Ramos (cell line): ENCODE measurements at regions not wholly inside any gene's neighbourhood (a gene's known extent, or its start where the extent isn't known, plus 50 kb on each side); places are given as distances from the start of the nearest gene placed in this dataset.

Source experiments
- in situ Hi-C: fragments of 300-500 bp; cut with MboI; formaldehyde crosslinking; loops from one replicate; pipeline ENCODE4 v1.14.3; 2022; ENCODE audit warnings: low sequenced_read_pairs; ENCODE audit not compliant: unreplicated experiment

DNA sequence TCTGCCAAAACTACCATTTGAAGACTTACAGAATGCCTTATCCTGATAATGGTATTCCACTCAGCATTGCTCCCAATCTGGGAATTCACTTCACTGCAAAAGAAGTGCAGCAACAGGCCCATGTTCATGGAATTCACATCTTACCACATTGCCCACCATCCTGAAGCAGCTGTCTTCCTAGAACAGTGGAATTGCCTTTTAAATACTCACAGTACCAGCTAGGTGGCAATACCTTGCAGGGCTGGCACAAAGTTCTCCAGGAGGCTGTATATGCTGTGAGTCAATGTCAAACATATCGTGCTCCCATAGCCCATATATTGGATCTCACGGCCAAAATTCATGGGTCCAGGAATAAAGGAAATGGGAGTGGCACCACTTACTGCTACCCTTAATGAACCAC, 83.8 kb upstream of the PLEKHG7 start:
- in situ Hi-C loops = no loop called here

DNA sequence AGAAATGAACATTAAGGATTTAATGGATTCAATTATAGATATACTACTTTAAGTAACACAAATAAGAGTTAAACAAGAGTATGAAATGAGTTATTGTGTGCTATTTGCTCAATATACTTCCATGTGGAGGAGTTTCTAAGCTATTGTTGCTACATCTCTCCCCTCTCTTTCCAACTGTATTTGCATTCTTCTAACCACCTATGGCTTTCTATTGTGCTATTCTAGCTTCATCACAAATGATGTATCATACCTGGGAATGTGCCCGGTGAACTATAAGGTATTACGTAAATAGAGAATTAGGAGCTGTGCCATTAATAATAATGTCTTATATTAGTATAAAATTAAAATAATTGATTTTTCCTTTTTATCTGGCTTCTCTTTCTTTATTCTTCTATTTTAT, 87.1 kb upstream of the PLEKHG7 start:
- in situ Hi-C loops = no loop called here

DNA sequence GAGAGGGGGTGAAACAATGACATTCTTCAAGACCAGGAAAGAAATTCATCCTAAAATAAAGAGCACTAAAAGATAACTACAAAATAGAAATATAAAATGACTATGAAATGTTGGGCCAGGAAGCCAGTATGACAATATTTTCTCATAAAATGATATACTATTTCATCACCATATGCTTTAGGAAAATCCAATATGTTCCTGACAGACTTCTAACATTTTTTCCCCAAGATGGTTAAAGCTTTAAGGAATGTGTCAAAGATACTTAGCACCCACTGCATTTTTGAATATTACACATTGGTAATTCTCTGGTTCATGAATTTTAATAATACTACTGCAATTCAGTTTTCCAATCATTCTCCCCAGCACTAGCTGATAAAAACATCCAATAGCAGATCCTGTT, 87.7 kb upstream of the PLEKHG7 start:
- in situ Hi-C loops = no loop called here

DNA sequence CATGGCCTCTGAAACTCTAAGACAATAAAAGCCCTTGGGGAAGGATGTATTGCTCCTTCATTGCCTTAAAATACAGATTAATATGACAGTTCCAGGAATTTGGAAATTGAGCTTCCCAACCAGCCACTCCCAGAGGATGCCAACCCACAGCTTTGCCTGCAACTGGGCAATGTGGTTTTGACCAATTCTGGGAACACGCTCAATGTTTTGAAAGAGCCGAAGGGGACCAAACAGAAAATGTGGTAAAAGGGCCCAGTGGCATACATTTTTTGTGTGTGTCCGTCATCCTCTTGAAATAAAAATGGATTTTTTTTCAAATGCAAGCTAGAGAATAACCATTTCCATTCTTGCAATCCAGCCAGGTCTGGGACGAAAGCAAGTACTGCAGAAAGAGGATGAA, 88.3 kb upstream of the PLEKHG7 start:
- in situ Hi-C loops = no loop called here

DNA sequence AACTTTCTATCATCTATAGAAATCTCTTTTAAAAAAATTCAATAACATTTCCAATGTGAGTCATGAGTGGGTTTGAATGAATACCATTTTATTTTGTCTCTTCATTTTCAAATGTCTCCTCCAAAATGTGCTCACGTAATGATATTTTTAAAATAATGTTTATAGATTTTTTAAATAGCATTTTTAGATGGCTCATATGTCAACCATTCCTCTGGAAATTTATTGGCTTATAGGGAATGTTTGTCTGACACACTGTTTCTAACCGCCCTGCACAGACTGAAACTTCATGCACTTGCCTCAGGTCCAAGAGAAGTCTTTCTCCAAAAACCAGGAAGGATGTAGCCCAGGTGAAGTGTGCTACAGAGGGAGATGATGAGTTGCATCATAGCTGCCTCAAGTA, 88.8 kb upstream of the PLEKHG7 start:
- in situ Hi-C loops = no loop called here

DNA sequence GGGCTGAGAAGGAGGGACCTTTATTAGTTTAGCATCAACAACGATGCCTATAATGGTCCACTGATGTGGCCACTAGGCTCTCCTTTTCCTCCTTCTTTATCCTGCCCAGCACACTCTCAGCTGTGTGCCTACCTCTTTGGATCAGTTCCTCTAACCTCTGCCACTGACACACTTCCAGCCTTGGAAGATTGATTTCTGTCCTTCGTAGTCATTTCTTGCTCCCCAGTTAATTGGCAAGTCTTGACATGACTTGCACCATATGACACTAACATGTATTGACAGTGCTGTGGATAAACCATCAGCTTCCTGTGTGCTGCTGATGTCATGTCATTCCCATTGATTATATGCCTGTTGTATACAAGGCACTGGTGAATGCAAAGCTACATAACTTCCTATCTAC, 90.2 kb upstream of the PLEKHG7 start:
- in situ Hi-C loops = no loop called here

DNA sequence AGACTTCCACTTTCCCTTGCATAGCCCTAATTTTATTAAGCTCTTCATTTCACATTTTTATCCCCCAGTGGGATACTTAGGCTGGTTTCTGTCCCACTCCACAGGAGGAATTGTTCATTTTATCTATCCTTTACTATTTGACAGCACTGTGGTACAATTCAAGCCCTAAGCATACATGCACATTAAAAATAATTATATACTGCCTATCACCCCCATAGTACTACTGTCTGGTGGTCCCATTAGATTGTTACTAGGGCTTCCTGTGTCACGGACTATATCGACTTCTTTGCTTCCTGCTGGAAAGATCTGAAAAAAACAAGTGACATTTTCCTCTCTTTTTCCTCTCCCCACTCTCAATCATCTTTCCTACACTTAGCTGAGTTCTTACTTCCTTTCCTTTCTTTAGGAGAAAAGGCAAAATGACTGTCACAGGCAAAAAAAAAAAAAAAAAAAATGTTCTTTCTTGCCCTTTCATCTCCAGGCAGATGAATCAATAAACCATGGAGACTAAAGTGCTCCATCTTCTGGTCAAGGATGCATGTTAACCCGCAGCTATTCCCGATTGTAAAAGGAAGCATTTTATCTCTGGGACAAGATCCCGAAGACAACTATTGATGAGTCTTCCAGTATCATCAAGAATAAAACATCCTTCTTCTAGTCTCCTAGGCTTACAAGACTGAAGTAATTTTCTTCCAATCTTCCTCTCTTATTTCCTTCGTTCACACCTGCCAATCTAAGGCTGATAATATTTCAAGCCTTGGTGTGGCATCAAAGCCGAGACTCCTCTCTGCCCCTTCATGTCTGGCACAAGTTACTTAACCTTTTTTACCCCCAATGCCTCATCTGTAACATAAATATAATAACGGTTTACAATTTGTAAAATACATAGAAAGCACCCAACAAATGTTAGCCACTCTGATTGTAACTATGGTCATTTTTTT, 94.4 kb upstream of the PLEKHG7 start:
- in situ Hi-C loops = no loop called here

DNA sequence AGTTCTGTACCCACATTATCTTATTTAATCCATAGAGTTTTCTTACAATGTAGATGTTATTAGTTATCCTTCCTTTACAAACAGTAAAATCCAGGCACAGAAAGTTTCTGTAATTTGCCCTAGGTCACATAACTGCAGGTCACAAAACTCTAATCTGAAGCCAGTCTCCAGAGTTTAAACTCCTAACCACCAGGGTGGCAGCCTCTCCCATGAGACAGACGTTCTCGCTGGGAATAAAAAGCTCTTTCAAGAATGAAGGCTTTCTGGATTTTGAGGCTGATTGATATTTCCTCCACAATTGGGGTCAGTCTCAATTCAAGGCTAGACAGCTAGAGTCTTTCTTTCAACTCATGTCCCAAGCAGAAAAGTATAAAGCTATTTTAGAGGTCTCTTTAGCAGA, 95.8 kb upstream of the PLEKHG7 start:
- in situ Hi-C loops = no loop called here

DNA sequence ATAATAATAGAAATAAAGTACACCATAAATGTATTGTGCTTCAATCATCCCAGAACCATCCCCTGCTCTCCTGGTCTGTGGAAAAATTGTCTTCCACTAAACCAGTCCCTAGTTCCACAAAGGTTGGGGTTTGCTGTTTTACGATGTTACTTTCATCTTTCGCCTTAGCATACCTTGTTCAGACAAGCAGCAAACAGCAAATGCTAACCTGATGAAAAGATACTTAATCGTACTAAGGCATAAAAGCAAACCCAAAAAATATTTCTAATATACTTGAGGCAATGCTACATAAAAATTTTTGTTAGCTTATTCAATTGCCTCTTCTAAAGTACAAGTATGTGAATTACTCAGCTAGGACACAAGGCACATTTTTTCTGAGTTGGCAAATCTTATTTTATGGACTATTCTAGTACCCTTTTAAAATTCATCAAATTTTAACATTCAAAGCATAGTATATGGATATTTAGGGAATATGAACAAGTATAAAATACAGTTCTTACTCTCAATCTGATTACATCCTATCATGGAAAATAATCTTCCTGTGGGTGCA, 97.1 kb upstream of the PLEKHG7 start:
- in situ Hi-C loops = no loop called here

DNA sequence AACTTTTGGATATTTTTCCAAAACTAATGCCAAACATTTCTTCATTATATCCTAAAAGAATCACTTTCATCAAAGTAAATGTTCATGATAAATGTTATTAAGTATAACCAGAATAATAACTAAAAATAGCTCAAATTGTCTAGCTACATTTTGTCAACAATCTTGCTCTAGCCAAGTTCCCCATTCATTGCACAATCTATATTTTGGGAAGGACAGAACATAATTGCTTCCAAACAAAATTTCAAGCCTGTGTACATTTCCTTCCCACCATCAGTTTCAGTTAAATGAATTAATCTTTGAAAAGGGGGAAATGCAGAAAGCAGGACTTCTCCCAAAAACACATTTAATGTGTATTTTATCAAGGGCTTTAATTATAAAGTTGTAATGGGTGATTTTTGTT, 98.0 kb upstream of the PLEKHG7 start:
- in situ Hi-C loops = no loop called here

DNA sequence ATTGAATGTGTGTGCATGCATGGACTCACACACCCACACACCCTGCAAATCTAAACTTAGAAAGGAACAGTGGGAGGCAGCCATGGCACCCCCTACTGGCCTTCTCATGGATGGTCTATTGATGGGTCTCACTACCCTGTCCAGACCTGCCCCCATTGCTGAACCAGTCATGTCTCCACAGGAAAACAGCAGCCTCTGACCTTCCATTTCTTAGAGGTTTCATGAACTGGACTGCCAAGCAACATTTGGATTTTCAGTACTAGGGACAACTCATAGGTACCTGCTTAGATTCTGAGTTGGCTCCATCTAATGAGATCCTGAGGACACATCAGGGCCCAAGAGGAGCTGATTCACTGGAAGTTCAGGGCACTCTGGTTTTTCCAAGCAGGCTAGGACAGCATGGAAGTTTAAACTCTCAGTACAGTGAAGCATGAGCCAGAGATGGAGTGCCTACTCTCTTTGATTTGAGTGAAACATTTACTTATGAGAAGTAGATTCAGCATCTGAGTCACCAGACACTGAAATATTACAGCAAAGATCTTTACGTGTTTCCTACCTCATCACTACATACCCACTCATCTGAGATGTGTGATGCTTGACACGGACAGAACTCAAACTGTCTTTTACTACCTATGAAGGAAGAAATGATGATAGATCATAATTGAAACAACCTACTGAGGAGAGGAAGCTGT, 98.9 kb upstream of the PLEKHG7 start:
- in situ Hi-C loops = no loop called here

DNA sequence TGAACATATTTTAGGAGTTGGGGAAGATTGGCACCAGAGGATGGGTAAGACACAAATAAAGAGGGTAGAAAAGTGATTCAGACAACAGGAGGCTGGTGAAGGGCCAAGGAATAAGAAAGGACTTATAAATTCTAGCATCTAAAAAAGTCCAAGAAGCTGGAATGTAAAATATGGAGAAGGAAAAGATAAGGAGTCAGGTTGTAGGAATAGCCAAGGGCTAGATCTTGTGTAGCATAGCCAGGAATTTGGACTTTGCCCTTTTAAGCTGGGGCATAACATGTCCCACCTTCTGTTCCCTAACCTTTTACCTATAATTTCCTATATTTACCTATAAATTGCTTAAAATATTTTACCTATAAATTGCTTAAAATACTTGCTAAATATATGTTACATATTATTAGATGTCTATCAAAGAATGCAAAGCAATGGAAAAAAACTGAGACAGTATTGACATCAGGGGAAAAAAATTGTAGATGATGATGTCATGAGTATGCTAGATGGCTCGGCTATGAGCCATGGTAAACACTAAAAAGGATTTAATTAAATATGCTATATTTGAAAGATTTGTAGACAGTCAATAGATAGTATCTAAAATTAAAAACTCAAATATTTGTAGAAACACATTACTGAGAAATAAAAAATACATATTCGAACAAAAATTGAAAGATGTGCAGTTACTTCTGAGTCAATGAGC, 99.7 kb upstream of the PLEKHG7 start:
- in situ Hi-C loops = no loop called here

DNA sequence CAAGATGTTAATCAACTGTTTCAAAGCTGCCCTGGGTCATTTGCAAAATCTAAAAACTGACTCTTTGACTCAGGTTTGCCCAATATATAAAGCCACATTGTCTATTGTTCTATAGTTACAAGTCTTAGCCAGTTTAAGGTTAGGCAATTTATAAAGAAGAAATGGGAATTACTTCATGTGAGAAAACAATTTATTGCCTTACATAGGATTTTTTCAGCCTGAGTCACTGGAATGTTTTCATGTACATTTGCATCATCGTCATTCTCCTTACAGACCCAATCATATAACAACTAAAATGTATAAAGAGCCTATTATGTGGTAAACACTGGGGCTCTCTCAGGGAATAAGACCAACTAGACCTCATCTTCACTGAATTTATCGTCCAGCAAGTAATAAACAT, 100.3 kb upstream of the PLEKHG7 start:
- in situ Hi-C loops = no loop called here

DNA sequence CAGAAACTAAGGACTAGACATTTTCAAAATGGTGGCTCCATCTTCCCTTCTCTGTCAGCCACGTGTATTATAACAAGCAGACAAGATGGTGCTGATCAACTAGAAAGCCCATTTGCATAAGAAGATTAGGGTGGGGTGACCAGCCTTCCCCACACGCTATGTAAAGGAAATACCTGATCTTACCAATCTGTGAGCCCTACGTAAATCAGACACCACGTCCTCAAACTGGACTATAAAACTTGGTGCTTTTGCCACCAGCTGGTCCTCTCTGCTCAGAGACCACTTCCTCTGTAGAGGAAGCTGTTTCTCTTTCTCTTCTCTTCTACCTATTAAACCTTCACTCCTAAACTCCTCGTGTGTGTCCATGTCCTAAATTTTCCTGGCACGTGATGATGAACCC, 101.1 kb upstream of the PLEKHG7 start:
- in situ Hi-C loops = no loop called here

DNA sequence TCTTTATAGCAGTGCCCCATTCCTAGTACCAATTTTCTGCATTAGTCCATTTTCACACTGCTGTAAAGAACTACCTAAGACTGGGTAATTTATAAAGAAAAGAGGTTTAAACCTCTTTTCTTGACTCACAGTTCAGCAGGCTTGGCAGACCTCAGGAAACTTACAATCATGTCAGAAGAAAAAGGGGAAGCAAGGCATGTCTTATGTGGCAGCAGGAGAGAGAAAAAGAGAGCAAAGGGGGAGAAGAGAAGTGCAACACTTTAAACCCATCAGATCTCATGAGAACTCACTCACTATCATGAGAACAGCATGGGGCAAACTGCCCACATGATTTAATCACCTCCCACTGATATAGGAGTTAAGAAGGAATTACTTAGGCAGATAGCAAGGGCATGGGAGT, 101.6 kb upstream of the PLEKHG7 start:
- in situ Hi-C loops = no loop called here

DNA sequence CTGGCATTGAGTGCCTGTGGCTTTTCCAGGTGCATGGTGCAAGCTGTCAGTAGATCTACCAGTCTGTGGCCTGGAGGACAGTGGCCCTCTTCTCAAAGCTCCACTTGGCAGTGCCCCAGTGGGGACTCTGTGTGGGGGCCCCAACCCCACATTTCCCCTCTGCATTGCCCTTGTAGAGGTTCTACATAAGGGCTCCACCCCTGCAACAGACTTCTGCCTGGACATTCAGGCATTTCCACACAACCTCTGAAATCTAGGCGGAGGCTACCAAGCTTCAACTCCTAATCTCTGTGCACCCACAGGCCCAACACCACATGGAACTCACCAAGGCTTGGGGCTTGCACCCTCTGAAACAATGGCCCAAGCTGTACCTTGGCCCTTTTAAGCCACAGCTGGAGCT, 102.7 kb upstream of the PLEKHG7 start:
- in situ Hi-C loops = no loop called here

DNA sequence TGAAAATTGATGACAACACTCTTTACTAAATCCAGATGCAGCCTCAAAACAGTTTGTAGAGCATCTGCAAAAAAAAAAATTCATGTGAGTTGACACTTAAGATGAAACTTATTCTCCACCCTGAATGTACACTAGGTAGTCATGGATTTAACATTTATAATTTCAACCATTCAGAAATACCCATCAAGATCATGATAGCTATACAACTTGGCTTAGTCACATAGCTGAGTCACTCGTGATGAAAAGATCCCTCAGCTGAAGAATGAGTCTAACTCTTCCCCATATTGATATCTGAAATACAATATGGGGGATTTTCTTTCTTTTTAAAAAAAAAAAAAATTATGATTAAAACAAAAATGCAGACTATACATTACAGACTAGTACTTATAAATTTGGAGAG, 104.8 kb upstream of the PLEKHG7 start:
- in situ Hi-C loops = no loop called here

DNA sequence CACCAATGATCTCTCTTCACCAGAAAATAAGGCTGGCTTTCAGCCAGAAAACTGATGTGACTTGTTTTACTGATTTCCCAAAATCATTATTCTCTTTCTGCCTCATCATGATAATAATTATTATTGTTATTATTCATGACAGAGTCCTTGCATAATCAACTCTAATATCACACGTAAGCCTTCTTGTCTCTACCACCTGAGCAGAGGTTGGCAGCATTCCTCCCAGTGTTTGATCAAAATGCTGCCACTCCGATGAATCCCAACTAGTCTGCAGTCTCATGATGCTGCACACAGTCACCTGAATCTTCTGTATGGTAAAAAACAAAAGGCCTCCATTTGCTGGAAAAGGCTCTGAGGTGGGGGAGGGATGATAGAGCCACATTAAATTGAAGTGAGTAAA, 105.7 kb upstream of the PLEKHG7 start:
- in situ Hi-C loops = no loop called here

DNA sequence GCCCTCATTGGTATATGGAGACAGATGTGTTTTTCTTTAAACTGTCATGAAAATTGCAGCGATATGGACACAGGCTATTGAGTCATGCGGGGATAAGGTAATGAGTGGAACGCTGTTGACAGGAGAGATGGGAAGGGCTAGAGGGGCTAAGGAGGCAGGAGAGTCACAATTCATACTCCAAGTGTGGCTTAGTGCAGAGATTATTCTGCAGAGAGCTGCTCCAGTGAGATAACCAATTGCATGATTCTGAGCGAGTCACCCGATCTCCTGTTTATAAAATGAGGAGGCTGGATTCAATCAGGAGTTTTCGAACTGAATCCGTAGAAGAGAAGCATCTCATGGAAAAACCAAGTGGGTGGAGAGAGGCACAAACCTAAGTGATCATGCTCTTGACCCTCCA, 106.4 kb upstream of the PLEKHG7 start:
- in situ Hi-C loops = no loop called here

DNA sequence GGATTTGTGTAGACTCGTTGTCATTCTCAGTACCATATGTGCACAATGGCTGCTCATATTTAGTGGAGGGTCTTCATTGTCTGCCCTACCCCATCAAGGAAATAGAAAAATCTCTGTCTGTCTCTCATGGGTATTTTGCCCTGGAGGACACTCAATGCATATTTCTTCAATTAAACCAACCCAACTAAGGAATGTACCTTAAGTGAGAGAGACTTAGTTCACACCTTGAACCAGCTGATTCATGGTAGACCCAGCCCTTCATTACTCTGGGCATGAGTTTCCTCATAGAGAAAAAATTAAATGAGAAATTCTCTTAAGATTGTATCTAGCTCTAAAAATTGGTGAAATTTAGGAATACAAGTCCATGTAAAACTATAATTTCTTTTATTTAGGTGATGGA, 107.1 kb upstream of the PLEKHG7 start:
- in situ Hi-C loops = no loop called here
